GM19035 (cell line): ENCODE measurements at regions not wholly inside any gene's neighbourhood (a gene's known extent, or its start where the extent isn't known, plus 50 kb on each side); places are given as distances from the start of the nearest gene placed in this dataset.
"Not testable (repeated sequence)": the region's sequence is repeated elsewhere in the genome, so short reads cannot be mapped to it uniquely, and the experiment has no call there.

ENCODE experiments used
- ATAC-seq: cut with Tn5 transposase; IDR thresholded peaks from one replicate; pipeline ENCODE4 v1.9.1; 2021; ENCODE audit not compliant: unreplicated experiment

DNA sequence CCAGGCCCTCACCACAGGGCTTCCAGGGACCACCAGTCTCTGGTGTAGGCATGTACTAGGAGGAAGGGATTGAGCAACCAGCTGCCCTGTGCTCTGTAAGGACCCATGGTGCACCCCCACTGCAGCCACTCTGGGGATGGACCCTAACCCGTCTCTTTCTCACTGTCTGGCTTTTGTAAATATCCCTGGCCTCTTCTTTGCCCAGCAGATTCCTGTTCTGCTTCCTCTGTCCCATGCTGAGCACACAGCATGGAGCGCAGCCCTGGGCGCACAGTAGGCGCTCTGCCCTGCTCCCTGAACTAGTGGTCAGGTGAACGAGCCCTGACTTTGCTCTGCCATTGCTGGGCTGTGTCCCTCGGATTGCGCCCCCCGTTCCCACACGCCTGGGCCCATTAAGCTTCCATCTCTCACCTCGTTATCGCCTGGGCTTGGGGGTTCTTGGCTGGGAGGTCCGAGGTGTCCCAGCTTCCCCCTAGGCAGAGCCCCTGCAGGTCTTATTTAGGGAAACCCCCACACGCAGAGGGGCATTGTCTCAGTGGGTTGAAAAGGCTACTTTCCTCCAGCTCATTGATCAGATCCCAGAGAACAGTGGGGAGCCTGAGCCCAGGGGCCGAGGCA is 162.1 kb downstream of the MYCN start:
- ATAC-seq = no peak

DNA sequence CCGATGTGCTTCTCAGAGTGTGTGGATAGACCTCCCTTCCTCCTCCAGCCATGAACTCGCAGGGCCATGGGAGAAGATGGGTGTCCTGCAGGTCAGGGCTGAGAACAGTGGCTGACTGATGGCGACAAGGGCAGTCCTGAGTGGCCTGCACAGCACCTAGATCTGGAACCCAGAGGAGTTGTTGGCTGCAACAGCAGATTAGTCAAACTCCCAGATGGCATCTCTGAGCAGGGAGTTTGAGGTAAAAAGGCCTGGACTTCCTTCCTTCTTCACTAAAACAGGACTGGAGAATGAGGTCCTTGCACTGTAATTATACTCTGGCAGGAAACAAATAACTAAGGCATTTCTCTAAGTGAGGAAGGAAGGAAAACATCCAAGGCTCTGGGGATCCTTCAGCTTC is 160.8 kb downstream of the MYCN start:
- ATAC-seq = no peak

DNA sequence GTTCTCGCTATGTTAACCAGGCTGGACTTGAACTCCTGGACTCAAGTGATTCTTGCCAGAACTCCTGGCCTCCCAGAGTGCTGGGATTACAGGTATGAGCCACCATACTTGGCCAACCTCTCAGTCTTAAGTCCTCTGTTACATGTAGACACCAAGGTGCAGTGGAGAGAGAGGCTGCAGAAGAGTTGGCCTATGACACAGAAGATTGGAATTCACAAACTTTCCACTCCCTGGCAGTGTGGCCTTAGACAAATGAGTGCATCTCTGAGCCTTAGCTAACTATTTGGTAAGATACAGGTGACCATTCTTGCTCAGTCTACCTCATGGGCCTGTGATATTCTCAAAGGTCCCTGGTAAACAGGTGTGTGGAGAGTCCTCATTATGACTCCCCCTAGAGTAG is 159.7 kb downstream of the MYCN start:
- ATAC-seq = no peak

DNA sequence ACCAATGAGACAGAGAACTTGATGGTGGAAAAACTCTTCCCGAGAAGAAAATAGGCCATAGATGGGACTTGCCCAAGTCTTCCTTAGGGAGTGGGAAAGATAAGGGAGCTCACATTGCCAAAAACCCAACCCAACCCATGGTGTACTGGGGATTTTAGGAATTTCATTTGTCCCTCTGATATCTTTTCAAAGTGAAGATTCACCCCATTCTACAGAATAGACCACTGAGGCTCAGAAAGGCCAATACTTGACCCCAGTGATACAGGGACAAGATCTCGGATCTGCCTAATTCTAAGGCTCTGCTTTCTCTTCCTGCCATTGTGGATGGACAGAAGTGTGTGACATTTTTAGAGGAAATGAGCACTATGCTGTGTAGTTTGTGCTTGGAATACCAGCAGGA is 159.0 kb downstream of the MYCN start:
- no peak for ATAC-seq

DNA sequence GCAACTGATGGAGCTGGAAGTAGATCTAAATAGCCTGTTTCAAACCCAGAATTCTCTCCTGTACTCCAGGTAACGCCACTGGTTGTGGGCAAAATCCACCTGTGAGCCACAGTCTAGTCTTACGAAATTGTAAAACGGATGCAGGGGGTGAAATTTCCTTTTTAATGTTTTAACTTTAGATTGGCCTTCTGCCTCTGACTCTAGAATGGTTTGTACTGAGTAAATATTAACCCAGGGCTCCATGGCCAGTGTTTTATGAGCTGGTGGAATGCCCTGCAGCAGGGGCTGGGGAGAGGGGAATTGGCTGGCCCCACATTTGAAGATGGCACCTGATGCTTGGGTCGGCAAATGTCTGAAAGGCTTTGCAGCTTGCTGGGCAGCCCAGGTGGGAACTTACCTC is 156.6 kb downstream of the MYCN start:
- no peak for ATAC-seq

DNA sequence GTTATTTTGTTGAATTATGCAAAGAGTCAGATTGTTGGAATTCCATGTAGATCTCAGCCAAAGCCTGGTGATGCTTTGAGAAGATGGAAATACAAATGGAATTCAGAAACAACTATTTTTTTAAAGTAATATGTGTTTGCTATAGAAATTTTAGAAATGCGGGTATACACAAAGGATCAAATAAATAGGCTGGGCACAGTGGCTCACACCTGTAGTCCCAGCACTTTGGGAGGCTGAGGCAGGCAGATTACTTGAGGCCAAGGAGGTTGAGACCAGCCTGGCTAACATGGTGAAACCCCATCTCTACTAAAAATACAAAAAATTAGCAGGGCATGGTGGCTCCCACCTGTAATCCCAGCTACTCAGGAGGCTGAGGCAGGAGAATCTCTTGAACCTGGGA is 155.1 kb downstream of the MYCN start:
- ATAC-seq = not testable (repeated sequence)

DNA sequence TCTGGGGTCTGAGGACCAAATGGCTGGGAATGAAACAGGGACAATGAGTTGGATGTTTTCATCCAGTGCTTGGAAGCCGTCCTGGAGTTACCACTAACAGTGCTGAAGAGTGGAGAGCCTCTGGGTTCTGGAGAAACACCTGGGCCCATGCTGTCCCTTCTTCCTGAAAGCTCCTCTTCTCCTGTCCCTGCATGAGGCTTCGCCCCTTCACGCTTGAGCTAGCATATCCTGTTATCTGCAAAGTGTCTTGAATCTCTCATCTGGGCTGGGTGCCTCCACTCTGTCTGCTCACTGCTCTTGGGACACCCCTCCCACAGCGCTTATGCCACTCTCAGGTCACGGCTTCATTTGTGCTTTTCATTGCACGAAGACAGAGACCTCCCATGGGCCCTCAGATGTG is 154.5 kb downstream of the MYCN start:
- no peak for ATAC-seq

DNA sequence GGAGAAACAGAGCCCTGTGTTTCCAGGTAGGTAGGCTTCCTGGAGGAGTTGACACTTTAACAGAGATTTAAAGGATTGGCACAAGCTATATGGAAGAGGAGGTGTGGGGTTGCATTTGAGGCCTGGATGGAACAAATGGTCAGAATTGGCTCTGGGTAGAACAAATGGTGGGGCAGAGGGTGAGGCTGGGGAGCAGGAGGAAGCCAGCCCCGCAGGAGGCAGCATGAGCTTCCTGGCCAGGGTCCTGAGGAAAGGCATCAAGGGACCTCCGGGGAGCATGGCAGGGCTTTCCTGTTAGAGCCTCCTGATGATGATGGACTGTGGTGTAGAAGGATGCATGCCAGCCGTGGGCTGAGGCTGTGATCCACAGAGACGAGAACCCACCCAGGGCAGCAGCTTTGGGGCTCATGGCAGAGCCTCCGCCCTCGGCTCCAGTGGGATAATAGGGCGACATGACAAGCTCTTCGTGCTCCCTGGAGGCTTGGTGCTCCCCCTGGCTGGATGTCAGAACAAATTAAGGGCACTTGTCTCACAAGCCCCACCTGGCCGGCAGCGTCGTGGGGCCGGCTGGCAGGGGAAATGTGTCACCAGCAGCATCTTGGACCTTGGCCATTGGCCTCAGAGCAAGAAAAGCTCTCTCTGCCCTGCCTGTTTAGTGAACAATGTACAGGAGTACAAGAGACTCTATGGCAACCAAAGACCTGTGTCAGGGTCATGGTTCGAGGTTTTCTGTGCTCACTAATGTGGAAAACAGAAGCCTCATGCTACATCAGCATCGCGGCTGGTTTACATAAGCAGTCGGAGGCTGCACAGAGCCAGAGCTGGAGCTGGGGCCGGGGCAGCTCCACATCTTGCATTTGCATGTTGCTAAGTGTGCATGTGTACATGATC is 153.5 kb downstream of the MYCN start:
- no peak for ATAC-seq

DNA sequence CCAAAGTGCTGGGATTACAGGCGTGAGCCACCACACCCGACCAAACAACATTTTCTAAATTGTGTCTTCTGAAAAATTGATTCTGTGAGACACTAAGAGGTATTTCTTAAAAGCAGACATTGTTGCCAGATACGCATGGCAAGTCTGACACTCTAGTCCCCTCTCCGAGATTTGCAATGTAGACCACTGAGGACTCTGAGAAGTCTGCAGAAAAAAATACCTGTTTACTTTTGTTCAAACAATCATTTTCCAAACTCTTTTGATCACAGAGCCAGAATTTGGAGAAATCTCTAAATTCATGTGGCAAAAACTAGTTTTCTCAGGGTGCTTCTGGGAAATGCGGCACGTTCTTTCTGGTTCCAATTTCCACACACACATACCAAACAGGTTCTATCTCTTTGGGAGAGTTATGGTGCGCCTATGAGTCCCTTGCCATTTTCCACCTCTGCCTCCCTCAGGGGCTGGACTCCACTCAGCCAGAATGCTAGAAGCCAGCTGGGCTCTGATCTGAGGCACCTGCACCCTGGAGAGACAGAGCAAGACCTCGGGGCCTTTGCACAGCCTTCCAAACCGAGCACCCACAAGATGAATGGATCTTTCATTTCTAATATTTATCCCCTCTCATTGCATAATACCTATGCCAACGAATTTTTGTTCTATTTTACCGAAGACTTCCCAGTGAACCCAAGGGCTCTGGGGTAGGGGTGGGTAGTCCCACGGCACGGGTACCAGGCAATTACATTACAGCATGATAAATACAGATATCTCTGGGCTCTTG is 152.7 kb downstream of the MYCN start:
- ATAC-seq = no peak

DNA sequence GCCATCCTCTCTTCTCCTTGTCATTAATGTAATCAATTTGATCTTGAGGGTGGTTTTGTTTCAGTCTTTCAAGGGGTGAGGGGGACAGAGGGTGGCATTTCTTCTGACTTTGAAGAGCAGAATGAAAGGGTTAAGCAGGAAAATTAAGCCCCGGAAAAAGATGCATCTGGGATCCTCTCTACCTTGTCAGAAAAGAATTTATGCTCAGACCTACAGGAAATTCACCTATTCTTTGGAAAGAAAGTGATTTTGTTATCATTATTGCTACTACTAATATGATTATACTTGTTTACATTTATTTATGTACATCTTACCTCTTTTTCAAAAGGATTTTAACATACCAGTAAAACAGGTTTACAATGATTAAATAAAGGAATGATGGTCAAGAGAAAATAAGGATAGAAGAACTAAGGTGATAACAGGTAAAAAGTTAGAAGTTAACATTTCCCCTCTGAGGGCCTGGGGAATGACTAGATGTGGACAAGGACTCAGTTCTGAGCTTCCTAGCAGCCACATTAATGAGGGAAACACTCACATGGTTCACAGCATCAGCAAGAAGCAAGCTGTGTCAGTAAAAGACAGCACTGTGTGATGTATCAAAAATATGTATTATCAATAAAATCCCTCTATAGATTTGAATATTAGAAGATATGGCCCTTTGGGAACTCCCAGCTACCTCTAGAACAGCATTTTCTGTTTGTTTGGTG is 151.4 kb downstream of the MYCN start:
- no peak for ATAC-seq

DNA sequence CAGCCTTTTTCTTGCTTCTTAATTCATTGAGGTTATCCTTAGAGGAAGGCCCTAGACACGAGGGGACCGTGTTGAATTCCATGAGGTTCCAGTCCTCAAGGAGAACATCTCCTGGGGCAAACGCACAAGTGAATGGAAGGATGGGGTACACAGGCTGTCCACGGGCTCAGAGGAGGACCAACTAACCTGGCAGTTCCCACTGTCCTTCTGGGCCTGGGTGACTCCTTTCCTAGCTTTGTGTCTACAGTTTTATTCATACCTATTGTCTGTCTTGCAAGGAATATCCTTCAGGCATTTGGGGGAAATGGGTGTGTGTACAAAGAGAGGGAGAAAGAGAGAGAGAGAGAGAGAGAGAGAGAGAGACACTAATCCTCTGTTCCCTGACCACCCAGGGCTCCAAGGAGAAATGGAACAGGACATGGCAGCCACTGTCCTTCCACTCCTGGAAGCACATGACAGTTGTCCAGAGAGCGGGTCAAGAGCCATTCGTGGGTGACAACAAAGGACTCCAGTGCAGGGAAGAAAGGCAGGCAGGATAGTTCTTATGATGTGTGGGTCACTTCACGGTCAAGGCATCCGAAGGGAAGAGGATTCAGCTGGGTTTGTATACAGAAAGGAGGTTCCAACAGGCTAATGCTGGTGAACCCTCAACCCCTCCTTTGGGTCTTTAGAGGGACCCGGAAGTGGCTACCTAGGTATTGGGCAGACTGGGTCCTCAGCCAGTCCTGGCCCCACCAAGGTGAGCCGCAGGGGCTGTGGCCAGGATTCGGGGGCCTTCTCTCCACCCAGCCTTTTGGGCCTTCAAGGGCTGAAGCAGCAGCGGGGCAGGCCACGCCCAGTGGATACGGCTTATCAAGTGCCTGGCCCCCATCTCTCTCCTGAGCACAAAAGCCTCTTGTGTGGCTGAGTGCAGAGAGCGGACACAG is 150.6 kb downstream of the MYCN start:
- no peak for ATAC-seq

DNA sequence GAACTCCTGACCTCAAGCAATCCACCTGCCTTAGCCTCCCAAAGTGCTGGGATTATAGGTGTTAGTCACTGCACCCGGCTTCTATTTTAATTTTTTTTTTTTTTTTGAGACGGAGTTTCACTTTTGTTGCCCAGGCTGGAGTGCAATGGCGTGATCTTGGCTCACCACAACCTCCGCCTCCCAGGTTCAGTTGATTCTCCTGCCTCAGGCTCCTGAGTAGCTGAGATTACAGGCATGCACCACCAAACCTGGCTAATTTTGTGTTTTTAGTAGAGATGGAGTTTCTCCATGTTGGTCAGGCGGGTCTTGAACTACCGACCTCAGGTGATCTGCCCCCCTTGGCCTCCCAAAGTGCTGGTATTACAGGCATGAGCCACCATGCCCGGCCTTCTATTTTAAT is 149.1 kb downstream of the MYCN start:
- ATAC-seq = not testable (repeated sequence)

DNA sequence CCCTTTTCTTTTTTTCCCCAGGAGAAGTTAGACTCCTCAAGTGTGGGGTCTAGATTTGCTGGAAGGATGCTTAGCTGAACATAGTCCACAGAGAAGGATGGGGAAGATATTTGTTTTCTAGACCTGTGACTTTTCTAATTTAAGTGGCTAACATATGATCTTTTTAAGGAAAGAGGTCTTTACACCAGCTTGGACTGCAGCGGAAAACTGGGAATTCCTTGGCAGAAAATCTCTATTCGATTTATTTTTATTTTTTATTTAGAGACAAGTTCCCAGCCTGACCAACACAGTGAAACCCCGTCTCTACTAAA is 148.4 kb downstream of the MYCN start:
- no peak for ATAC-seq

DNA sequence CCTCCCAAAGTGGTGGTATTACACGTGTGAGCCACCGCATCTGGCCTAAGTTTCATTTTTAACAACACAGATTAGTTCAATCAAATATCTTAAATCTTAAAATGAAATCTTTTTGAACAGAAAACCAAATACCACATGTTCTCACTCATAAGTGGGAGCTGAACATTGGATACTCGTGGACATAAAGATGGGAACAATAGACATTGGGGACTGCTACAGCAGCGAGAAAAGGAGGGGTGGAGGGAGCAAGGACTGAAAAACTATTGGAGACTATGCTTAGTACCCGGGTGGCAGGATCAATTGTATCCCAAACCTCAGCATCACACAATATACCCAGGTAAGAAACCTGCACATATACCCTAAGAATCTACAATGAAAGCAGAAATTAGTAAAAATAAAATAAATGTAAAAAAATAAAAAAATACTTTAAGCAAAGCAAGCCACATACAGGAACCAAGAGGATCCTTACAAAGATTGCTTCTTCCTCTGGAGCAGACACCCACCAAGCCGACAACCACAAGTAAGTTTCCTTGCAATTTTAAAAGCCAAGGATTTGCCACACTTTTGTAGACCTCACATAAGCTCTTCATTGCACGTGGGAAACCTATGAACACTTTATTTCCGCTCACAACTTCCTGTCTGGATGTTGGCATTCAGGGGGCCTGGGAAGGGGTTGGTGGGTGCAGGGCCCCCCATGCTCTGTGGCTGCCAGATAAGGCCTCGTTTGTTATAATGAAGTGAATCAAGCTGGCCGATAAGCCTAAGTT is 147.9 kb downstream of the MYCN start:
- ATAC-seq = no peak

DNA sequence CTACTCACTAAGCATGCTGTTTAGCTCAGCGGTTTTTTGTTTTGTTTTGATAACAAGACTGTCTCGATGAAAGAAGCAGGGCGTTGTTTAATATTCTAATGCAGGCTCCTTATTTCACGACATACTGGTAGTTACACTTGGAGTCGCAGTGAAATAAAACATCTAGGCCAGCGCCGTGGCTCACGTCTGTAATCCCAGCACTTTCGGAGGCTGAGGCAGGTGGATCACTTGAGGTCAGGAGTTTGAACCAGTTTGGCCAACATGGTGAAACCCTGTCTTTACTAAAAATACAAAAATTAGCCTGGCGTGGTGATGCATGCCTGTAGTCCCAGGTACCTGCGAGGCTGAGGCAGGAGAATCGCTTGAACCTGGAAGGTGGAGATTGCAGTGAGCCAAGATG is 145.8 kb downstream of the MYCN start:
- ATAC-seq = not testable (repeated sequence)

DNA sequence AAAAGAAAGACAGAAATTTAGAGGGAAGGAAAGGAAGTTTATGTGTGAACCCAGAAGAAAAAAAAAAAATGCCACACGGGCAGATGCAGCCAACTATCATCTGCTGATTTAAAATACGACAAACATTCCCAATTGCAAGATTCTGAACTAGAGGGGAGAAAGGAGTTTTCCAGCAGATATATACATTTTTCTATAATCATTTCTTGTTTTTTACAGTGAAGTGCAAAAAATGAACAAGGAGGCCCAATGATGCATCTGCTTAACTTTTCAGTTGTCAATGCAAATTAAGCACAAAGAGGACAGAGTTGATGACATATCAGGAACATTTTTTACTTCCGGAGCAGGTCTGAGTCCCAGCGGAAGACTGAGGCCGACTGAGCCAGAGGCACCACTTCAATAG is 144.7 kb downstream of the MYCN start:
- ATAC-seq = no peak

DNA sequence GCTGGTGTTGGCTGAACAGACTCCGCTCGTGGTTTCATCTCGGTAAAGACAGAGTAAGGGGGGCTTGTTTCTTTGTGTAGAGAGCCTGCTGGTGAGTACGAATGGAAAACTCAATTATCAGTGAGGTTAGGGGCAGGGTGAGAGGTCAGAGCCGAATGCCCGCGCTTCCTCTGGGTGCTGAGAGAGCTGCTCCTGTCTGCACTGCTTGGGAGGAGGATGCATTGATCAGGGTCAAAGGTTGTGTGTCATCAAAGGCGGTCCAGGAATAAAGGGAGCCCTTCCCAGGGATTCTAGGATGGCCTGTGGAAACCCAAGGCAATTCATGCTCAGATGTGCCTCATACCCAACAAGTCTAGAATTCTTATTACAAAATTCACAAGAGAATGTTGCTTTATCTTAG is 143.9 kb downstream of the MYCN start:
- ATAC-seq = no peak

DNA sequence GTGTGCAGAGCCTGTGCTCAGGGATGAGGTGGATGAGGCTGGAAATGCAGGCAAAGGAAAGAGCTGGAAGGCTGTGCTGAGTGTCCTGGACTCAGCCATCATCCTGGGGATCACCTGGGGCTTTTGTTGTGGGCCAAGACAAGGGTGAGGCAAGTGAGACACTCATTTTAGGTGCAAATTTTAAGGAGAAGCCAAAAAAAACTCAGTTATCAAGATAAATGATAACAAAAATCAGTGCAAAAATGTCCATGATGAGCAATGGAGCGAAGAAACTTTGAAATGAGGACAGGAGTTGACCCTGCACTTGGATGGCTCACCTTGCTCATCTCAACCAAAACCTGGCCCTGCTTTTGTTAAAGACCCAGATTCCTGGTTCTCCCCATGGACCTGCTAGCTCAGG is 141.9 kb downstream of the MYCN start:
- ATAC-seq = no peak

DNA sequence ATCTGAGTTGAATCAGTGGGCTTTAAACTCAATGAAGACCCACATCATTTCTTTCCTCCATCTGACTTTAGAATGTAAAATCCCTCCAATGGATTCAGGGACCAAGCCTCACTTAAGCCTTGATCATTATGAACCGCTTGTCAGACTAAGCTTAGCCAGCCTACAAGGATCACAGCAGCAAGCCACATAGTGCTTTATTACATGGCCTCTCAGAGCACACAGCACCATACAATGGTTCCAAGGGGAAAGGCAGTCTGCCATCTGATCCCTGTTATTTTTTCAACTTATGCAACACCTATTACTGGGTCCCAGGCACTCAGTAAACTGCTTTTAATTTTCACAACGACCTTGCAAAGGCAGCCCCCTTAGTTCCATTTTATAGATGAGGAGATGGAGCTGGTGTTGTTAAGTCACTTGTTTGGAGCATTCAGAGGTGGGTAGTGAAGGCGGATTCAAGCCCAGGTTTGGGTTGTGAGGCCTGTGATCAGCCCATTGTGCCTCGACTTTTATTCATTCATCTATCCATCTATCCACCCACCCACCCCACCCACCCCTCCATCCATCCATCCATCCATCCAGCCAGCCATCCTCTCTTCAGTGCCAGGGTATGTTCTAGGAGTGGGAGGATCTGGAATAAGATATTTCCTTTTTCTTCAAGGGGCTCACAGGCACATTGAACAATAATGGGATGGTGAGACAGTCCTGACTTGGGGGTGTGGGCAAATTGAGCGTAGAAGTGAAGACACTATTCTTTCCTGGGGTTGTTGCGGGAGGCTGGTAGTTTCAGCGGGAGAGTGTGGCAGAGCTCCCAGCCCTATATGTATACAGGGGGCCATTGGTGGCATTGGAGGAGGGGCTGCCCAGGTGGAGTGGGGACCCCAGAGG is 141.2 kb downstream of the MYCN start:
- no peak for ATAC-seq
